Skeletal muscle cell (primary cell): ENCODE measurements at regions not wholly inside any gene's neighbourhood (a gene's known extent, or its start where the extent isn't known, plus 50 kb on each side); places are given as distances from the start of the nearest gene placed in this dataset.
"Not testable (repeated sequence)": the region's sequence is repeated elsewhere in the genome, so short reads cannot be mapped to it uniquely, and the experiment has no call there.

Experiments used
- DNase-seq: peaks from one replicate; pipeline ENCODE4 v3.0.0-alpha.2; 2010; ENCODE audit warnings: low read depth
- H3K4me3 ChIP-seq: 2 replicates; pipeline ENCODE4 v1.5.1; 2011; ENCODE audit warnings: low read depth, mild to moderate bottlenecking, control low read depth, low read length, moderate library complexity

DNA sequence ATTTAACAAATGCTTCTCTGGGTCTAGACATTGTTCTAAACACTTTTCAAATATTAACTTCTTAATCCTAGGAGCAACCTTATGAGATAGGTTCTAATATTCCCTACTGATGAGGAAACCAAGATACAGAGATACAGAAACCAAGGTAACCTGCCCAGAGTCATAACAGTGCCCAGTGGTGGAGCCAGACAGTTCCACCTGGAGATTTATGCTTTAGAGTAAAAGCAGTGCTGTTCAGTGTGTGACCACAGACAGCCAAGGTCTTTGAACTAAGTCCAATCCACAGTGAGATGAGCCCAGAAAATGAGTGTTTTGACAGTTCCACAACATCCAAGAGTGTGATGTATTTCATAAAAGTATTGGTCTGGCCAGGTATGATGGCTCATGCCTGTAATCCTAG lies 105.2 kb upstream of the UMPS start:
- DNase-seq, result no peak

DNA sequence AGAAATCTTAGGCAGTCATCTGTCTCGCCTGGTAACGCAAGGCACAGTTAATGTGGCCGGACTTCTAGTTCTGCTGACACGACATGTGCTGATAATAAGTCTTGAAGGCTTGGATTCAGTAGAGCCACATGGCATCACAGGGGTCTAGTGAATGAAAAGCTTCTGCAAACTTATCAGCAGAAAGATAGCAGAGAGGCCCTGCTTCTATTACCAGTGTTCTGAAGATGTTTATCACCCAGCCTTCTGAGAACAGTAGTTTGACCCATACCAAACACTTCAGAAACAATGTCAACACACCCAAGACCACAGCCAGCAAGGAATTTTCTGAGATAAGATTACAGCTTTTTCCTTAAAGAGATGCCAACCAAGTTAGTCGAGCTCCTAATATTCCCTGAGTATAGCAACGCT lies 102.7 kb upstream of the UMPS start:
- DNase-seq, result no peak
- H3K4me3 ChIP-seq, result no peak overlapping the region

More for the DNA sequence above, 105.2 kb upstream of the UMPS start:
- H3K4me3 ChIP-seq, result no peak overlapping the region

DNA sequence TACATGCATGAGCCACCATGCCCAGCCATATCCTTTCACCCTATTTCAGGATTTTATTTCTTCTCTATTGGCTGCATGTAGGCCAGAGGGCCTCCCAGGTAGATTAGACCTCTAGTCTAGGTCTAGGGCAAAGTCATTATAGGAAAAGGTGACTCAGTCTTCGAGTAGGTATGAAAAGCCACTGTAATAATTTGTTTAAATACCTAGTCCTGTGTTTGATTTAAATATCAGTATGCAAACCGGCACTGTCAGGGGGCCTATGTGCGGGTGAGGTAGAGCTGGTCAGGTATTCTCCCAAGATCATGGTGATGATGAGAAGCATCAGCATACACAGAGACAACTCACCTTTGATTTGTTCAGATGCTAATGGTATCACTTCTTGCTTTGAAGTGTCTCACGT lies 101.4 kb upstream of the UMPS start:
- H3K4me3 ChIP-seq, result no peak overlapping the region
- no peak for DNase-seq

DNA sequence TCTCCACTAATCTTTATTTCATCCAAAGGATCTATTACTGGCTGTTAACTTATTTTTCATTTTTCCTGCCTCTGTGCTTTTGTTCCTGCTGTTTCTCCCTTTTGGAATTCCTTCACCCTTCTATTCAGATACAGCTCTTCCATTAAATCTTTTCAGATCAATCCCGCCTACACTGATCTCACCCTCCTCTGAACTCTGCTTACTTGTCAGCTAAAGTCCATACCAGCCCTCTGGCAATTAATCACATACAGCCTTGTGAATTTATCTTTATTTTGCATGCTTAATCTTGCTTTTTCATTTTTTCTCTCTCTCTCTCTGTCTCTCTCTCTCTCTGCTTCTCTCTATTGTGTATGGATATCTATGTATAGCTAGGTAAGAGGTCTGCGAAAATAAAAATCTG lies 100.8 kb upstream of the UMPS start:
- H3K4me3 ChIP-seq, result no peak overlapping the region
- DNase-seq, result no peak

DNA sequence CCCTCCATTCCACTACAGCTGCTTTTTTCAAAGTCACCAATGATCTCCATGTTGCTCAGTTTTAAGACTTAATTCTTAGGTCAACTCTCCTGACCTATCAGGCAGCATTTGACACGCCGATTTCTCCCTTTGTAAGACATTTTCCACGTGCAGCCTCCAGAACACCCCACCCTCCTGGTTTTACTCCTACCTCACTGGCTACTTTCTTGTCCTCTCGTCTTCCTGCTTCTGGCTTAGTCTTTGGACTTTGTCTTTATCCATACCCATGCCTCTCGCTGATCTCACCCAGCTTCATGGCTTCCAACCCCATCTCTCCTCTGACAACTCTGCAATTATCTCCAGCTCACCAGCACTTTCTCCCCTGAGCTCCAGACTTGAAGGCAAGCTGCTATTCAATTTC lies 99.3 kb upstream of the UMPS start:
- no peak overlapping the region for H3K4me3 ChIP-seq
- DNase-seq, result no peak

DNA sequence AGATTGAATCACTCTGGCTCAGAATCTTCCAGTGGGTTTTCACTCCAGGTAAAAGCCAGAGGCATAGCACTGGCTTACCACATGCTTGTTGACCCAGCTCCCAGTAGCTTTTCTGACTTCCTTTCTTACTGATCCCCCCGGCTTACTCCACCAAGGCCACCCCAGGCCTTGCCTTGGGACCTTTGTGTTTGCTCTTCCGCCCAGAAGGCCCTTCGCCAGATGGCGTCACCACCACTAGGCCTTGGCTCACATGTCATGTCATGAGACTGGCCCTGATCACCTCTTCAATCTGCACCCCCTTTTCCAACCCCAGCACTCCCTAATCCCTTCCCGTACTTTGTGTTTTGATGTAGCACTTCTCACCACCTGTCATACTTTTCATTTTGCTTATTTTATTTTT lies 98.5 kb upstream of the UMPS start:
- H3K4me3 ChIP-seq, result no peak overlapping the region
- no peak for DNase-seq

DNA sequence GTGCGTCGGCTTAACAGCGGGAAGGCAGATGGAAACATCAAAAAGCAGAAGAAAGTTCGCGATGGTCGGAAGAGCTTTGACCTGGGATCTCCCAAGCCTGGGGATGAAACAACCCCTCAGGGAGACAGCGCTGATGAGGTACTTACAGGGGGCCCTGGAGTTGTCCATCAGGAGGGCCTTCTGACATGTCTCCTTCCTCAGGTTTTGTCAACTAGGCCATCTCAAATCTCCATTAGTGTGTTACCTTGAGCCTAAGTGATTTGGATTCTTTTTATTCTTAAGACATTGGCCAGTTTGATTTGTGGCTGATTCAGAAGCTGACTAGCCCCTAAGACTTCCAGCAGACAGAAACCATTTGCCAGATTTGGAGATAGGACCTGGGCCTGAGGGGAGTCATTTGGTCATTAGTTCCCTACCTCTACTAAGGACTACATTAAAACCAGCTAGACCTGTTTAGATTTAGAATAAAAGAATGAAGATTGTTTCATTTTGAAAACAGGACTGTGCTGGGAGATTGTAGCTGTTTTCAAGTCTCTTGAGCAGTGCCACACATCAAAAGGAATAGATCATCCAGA lies 97.6 kb upstream of the UMPS start:
- DNase-seq, result no peak
- H3K4me3 ChIP-seq, result no peak overlapping the region

DNA sequence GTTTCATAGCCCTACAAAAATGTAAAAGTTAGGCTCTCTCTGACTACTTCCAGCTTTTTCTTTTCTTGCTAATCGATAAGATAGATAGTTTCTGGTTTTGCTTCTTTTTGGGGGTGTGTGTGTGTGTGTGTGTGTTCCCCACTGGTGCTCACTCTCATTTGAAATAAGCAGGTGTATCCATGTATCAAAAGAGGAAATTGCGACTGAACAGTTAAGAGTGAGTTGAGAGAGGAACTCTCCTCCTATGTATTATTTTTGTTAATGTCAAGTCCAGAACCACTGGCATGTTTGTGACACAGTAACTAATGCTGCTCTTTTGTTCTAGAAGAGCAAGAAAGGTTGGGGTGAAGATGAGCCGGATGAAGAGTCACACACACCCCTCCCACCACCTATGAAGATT lies 96.7 kb upstream of the UMPS start:
- DNase-seq, result no peak
- H3K4me3 ChIP-seq, result no peak overlapping the region

DNA sequence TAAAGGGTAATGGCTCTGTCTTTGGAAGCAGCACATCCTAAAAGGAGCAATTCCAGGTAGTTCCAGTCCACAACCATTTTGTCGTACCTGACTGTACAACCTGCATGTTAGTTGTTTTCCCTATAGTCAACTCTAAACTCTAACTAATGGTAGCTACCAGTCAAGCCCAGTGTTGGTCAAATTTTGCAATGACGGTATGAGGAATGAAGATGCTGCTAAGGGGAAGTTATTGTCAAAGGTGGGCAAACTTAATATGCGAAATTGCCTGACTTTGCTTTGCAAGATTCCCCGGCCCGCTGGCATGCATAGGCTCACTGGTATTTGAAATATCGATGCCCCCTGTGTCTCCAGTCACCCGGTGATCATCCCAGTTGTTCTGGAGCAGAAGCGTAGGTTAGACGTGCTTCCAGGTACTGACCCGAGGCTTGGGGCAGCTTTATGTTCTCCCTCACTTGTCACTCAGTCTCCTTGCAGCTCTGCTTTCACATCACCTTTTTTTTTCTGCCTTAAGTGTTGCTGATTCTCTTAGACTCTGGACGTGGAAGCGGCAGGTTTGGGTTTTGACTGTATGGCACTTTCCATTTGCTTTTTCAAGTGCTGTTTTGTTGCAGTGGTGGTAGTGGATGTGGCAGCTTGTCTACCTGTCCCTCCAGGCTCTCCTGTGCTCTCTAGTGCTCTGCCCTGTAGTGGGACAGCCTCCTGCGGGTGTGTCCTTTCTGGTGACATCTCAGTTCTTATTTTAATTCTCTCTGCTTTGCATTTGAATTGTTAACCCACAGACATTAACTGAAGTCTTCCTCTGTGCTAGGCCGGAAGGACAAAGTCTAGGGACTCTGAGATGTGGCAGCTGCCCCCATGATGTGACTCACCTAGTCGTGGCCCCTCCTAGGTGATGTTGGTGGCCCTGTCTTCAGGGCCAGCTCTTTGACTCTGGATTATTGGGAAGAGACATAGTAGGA lies 95.8 kb upstream of the UMPS start:
- no peak overlapping the region for H3K4me3 ChIP-seq

DNA sequence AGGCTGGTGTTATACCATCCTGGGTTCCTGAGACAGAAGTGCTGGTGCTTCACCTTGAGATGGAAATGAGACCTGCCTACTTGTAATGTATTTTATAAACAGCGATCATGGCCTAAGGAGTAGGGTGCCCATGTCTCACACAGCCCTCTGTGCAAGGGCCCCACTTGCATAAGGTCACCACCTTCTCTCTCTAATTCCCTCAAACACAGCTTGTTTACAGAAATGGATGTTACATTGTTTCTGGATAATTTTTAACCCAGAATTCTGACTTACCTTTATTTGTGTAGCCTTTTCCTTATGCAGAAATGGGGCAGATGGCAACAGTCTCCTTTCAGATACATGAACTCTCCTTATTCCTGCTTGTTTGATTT lies 95.1 kb upstream of the UMPS start:
- no peak for DNase-seq
- no peak overlapping the region for H3K4me3 ChIP-seq

More for the DNA sequence above, 95.8 kb upstream of the UMPS start:
- no peak for DNase-seq

DNA sequence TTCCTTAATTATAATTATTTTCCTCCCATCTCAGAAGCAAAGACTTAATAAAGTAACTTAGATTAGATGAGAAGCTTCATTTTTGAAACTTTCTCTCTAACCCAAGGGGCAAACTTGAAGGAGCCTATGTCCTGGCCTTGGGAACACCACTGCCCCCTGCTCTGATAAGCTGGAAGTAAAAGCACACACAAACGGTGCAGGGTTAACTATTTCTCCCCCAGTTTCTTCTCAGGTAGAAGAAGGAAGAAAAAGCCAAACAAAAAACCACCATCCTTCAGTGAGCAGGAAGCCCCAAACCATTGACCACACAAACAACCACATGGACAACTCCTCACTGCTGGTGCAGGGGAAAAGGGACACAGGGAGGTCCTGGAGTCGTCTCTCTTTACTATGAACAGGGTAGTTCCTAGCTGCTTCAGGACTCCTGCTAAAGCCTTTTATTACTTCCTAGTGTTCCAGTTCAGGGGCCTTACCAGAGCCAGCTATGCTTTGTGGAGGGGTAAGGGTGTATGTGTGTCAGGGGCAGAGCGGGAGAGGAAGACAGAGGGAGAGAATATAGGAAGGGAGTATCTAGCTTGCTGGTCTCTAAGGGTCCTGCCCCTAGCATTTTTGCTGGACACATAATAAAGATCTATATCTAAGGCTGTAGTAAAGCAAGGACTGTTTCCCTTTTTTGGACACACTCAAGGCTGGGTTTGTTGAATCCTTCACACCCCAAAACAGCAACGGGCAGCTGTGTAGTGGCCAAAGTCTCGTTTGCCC lies 94.0 kb upstream of the UMPS start:
- H3K4me3 ChIP-seq, result no peak overlapping the region
- no peak for DNase-seq

DNA sequence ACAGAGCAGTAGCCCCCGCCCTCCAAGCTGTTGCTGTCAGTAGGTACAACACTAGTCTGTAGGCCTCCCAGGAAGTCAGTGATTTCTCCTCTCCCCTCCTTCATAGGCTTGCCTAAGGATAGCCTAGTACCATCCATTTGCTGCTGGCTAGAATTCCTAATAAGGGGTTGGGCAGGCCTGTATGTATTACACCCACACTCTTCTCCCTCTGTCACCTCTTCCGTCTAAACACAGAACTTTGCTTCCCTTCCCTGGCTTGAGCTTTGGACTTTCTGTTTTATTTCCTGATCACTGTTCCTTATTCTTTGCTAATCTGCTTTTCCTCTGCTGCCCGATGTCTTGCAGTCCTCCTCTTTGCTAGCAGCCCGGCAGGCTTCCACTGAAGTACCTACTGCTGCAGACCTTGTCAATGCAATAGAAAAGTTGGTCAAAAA lies 93.4 kb upstream of the UMPS start:
- no peak for DNase-seq
- H3K4me3 ChIP-seq, result no peak overlapping the region

DNA sequence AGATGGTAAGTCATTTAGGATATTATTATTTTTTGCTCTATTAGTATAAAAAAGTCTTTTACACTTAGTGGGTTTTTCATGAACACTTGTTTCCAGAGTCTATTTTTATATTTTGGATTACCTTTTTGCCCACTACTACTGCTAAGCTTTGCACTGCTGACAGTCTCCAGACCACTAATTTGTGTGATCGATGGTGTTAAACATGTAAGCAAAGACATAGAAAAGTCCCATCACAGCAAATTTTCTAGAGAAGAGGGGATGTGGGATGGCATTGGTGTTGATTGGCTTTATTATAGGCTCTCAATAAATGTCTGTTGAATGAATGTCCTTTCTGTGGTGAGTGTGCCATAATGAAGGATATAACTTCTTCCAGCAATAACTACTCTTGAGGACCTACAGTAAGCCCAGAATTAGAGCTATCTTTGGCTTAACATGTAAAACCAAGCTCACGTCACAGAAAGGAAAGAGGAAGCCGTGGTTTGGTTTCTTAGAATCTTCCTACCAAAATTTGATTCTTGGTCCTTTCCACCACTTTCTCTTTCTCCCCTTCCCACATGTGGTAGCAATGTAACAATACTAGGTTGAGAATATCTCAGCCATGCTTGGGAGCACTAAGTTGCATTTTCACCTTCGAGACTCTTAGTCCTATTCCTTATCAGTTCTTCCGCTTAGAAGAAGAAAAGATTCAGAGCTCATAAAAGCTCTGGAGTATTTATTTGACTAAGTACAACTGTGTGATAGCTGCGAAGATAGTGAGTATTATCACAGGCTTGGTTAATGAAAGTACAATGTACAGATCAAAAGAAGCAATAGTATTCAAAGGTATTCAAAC lies 90.6 kb upstream of the UMPS start:
- DNase-seq, result no peak
- H3K4me3 ChIP-seq, result no peak overlapping the region

DNA sequence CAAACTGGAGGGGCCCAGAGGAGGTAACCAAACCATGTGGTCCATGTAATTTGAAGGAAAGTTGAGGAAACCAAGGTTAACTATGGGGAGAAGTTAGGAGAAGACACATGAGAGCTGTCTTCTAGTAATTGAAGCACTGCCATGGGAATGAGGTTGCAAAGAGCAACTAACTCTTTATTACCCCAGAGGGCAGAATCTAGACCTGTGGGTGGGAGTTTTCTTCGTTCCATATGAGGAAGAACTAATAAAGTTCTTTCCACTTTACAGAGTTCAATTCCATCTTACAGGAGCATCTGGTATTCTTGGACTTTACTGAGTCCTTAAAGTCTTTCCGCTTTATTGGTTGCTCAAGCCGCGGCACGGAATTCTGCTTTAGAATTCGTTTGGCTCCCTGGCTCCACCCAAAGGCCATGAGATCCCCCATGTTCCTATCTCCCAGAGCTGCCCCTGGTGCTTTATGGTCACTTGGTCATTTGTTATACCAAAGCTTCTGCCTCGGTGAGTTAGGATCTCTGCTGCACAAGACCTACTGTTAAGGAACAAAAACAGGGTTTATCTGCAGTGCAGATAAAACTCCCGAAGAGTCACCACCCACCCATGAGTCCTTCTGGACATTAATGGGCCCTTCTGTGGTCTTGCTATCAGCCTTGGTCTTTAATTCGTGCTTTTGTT lies 89.5 kb upstream of the UMPS start:
- DNase-seq, result no peak
- H3K4me3 ChIP-seq, result no peak overlapping the region

DNA sequence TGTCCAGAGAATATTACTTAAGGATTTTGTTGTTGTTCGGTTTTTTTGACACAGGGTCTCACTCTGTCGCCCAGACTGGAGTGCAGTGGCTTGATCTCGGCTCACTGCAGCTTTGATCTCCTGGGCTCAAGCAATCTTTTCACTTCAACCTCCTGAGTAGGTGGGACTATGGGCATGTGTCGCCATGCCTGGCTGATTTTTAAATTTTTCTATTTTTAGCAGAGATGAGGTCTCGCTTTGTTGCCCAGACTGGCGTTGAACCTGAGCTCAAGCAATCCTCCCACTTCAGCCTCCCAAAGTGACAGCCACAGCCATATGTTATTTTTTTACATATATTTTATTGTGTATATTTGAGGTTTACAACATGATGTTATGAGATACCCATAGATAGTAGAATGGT lies 86.8 kb upstream of the UMPS start:
- no peak overlapping the region for H3K4me3 ChIP-seq
- no peak for DNase-seq

DNA sequence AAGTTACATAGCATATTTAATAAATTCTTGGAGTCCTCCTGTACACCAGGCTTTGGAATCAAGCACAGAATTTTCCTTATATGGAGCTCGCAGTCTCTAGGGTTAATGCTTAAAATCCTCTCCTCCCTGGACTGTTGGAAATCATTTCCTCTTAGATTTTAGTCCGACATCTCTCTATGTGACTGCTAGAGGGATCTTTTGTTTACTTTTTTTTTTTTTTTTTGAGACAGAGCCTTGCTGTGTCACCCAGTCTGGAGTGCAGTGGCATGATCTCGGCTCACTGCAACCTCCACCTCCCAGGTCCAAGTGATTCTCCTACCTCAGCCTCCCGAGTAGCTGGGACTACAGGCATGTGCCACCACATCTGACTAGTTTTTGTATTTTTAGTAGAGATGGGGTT lies 84.1 kb upstream of the UMPS start:
- H3K4me3 ChIP-seq, DNase-seq: not testable (repeated sequence)

DNA sequence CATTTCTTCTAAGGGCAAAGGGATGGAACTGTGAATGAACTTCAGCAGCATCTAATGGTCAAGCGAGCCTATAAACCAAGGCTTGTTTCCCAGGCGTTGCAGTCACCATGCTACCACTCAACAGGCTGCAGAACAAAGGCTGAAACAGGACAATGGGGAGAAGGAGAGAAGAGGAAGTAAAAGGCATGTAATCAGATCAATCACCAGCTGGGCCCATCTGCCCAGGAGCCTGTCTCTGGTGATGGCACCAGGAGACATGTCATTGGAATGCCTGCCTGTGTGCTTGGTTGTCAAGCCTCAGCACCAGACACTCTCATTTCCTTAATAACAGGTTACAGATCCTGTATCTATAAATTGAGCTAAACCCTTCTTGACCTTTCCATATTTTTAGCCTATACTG lies 81.7 kb upstream of the UMPS start:
- no peak overlapping the region for H3K4me3 ChIP-seq
- no peak for DNase-seq

DNA sequence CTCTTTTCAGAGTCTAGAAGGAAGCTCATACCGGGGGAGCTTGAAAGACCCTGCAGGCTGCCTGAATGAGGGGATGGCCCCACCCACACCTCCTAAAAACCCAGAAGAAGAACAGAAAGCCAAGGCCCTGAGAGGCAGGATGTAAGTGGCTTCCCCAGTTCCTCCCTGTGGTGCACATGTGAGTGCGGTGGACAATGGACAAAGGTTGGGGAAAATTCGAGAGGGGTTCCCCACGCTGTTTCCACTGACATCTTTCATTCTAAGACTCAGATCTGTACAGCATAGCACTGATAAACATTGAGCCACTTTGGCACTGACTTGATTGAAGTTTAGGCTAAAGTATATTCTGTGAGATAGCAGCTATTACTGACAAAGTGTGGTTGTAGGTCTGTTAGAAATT lies 79.5 kb upstream of the UMPS start:
- no peak for DNase-seq
- no peak overlapping the region for H3K4me3 ChIP-seq

DNA sequence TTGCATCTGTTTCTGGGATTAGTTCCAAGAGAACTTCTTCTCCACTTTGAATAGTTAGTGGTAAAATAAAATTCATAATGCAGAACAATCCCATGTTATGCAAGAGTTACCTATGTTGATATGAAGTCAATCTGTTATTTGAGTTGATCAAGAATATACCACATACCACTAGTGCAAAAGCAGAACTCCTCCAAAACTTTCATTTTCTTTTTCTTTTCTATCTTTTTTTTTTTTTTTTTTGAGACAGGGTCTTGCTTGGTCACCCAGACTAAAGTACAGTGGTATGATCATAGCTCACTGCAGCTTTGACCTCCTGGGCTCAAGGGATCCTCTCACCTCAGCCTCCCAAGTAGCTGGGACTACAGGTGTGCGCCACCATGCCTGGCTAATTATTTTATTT lies 78.8 kb upstream of the UMPS start:
- not testable (repeated sequence) for H3K4me3 ChIP-seq

More for the DNA sequence above, 78.8 kb upstream of the UMPS start:
- DNase-seq, result not testable (repeated sequence)
